T-helper 22 cell (primary cell): ENCODE measurements at regions not wholly inside any gene's neighbourhood (a gene's known extent, or its start where the extent isn't known, plus 50 kb on each side); places are given as distances from the start of the nearest gene placed in this dataset.
"Not testable (repeated sequence)": the region's sequence is repeated elsewhere in the genome, so short reads cannot be mapped to it uniquely, and the experiment has no call there.

Experiments used
- DNase-seq: peaks from one replicate; pipeline ENCODE4 v3.0.0-alpha.2; 2020; ENCODE audit warnings: low read depth

DNA sequence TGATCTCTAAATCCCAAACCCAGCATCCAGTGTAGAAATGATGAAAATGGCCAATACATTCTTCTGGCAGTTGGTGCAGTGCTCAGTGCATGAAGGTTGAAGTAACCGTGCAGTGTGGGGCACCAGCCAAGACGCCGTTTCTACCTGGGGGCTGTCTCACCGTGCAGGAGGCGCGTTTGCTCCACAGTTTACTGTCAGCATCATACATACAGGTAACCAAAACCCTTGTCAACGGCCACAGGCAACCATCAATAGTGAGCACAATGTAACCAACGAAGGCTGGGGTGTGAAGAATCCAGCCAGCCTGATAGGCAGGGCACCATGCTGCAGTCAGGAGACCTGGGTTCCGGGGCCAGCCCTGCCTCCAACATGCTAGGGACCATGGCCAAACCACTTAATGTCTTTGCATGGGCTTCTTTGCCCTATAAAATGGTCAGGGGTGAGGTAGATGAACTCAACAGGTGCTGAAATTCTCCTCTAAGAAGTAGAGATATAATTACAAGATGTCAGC, 127.5 kb upstream of the ID2 start:
- no peak for DNase-seq

GRCh38 chr2:8555543-8555942, 126.3 kb upstream of the ID2 start:
- DNase-seq: no peak

GRCh38 chr2:8558096-8558495, 123.8 kb upstream of the ID2 start:
- no peak for DNase-seq

GRCh38 chr2:8558956-8559355, 122.9 kb upstream of the ID2 start:
- no peak for DNase-seq

DNA sequence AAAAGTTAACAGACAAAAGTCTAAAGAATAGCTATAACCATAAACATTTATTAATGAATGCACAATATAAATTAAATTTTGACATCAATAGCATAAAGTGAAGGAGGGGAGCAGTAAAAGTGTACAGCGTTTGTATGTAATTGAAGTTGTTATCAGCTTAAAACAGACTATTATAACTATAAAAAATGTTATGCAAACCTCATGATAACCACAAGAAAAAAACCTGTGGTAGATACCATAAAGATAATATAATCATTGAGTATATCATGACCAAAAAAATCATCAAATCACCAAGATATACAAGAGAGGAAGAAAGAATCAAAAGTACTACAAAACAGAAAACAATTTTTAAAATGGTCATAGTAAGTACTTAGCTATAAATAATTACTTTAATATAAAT, 122.1 kb upstream of the ID2 start:
- DNase-seq: no peak

DNA sequence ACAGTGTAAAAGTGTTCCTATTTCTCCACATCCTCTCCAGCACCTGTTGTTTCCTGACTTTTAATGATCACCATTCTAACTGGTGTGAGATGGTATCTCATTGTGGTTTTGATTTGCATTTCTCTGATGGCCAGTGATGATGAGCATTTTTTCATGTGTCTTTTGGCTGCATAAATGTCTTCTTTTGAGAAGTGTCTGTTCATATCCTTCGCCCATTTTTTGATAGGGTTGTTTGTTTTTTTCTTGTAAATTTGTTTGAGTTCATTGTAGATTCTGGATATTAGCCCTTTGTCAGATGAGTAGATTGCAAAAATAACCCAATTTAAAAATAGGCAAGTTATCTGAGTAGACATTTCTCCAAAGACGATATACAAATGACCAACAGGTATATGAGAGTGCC, 120.2 kb upstream of the ID2 start:
- DNase-seq: not testable (repeated sequence)

GRCh38 chr2:8563814-8564474, 117.9 kb upstream of the ID2 start:
- DNase-seq: no peak

- DNase-seq: no peak
Observed at GRCh38 chr2:8564475-8564874, 117.4 kb upstream of the ID2 start.

GRCh38 chr2:8565399-8566154, 116.3 kb upstream of the ID2 start:
- DNase-seq: no peak

GRCh38 chr2:8566155-8566670, 115.6 kb upstream of the ID2 start:
- DNase-seq: no peak

GRCh38 chr2:8566774-8567468, 114.9 kb upstream of the ID2 start:
- no peak for DNase-seq

DNA sequence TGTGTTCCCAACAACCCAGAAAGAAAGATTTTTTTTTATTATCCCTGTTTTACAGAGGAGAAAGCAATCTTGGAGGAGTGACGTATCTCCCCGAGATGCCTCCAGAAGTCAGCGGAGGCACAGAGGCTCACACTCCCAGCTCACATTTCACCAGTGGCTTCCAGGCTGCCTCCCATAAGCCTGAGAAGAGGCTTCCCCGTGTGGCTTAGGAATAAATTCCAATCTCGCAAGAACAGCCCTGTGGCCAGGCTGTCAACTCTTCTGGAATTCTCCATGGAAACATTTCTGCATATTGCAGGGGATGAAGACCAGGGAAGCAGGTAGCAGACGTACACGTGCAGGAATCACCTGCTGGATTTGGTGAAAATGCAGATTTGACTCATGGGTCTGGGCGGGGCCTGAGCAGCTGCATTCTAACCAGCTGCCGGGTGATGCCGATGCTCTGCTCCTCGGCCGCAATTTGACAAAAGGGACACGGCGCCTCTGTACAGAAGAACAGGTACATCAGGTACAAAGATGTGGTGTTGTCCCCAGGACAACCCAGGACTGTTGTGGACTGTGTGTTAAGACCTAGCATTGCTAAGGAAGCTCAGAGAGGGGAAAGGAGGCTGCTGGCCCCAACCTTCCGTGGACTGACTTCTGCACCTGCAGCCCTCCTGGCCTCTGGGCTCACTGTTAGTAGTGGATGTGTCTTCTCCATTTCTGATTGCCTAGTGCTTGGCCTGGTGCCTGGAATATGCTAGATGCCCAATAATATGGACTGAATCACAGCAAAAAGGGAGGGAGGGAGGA, 114.2 kb upstream of the ID2 start:
- no peak for DNase-seq

GRCh38 chr2:8568543-8569302, 113.1 kb upstream of the ID2 start:
- no peak for DNase-seq

DNA sequence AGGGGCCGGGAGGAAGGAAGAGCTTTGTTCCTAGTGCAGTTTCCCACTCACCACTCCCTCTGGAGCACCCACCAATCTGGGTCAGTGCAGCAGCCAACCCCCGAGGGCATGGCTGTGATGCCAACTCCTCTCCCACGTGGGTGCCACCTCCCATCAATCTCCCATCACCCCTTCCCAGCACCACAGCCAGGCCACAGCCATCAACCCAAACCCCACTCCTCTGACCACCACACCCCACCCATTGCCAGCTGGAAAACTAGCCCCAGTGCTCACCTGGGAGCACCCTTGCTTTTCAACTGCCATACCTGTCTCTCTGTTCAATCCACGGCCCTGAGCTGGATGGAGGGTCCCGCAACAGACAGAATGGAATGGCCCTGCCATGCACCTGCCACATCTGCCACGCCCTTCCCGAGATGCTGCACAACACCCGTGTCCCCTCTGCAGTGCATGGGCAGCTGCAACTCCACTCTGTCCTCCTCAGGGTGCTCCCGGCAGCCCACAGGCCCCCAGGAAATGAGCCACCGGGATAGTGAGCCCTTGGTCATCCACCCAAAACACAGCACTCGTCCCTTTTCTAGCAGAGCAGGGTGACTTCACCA, 112.4 kb upstream of the ID2 start:
- no peak for DNase-seq

DNA sequence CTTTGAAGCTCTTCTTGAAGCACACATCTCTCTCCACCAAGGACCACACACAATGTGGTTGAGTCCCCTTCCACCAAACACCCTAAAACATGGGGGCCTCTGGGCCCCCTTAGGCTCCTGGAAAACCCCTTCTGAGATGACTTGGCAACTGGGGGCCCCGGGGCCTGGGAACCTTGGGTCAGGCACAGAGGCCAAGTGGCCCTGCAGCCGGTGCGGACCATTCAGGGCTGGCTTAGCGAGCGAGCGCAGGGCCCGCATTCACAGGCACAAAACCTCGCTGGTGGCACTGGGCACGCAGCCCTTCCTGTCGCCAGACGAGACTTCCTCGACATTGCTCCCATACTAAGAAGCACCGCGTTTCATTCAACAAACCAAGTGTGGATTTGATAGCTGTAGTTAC, 111.2 kb upstream of the ID2 start:
- DNase-seq: no peak

GRCh38 chr2:8571301-8571791, 110.5 kb upstream of the ID2 start:
- no peak for DNase-seq

DNA sequence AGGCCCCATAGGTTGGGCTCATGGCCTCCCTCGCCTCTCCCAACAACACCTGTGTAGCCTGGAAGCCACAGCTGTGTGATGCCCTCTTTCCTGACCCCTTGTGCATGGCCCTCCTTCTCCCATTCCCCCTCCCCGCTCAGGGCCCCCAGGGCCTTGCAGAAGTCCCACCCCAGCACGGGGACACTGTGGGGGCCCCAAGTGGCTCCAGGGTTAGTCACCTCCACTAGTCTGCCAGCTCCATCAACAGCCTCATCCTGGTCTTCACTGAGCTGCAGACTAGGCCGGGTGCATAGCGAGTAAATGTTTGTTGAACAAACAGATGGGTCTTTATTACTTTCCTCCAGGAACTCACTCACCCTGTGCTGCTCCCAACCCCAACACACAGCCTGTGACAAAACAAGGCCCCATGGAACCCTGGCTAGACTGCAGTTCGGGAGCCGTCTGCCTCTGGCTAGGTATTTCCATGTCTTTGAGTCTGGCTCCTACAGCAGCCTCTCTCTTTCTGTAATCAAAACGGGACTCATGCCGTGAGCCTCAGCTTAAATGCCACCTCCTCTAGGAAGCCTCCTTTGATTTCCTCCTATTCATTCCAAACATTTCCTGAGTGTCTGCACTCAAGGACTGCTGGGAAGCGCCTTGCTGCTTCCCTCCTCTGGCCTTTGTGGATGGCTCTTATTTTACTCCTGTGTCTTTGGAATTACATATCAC, 109.9 kb upstream of the ID2 start:
- DNase-seq: no peak

- no peak for DNase-seq
Observed at GRCh38 chr2:8572712-8573233, 109.1 kb upstream of the ID2 start.

- DNase-seq: no peak
Observed at GRCh38 chr2:8573234-8573941, 108.5 kb upstream of the ID2 start.
